Suppressor macrophage treated with lipopolysaccharide for 4 hours (primary cell): ENCODE measurements at regions not wholly inside any gene's neighbourhood (a gene's known extent, or its start where the extent isn't known, plus 50 kb on each side); places are given as distances from the start of the nearest gene placed in this dataset.

Source experiments
- DNase-seq: peaks from one replicate; pipeline ENCODE4 v3.0.0-alpha.2; 2020

DNA sequence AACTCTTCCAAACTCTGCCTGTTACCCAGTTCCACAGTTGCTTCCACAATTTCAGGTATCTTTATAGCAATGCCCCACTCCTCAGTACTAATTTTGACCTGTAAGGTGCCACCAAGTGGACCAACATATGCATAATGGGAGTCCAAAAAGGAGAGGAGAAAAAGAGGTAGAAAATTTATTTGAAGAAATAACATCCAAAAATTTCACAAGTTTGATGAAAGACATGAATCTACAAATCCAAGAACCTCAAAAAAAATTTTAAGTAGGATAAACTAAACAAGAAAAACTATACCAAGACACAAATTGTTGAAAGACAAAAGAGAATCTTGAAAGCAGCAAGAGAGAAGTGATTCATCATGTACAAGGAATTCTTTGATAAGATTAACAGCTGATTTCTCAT, 79.8 kb downstream of the BARX1 start:
- DNase-seq = no peak

DNA sequence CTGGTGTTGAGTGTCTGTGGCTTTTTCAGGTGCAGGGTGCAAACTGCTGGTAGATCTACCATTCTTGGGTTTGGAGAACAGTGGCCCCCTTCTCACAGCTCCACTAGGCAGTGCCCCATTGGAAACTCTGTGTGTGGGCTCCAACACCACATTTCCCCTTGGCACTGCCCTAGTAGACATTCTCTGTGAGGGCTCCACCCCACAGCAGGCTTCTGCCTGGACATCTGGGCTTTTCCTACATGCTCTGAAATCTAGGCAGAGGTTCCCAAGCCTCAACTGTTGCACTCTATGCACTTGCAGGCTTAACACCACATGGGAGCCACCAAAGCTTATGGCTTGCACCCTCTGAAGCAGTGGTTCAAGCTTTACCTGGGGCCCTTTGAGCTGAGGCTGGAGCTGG, 80.9 kb downstream of the BARX1 start:
- DNase-seq = no peak

DNA sequence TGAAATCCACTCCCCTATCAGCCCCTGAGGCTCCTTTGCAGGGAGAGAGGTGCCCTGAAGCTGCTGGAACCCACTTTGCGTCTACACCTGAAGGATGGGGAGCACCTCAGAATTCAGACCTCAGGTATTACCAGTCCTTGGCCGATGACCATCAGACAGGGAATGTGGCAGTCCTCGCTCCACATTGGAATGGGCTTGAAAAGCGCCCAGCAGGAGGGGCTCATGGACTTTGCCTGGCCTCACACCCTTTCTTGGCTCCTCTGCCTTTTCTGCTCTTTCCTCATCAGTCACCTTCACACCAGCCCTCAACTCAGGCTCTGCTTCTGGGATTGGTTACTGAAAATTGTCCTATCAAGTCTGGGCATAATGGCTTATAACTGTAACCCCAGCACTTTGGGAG, 83.9 kb downstream of the BARX1 start:
- no peak for DNase-seq

DNA sequence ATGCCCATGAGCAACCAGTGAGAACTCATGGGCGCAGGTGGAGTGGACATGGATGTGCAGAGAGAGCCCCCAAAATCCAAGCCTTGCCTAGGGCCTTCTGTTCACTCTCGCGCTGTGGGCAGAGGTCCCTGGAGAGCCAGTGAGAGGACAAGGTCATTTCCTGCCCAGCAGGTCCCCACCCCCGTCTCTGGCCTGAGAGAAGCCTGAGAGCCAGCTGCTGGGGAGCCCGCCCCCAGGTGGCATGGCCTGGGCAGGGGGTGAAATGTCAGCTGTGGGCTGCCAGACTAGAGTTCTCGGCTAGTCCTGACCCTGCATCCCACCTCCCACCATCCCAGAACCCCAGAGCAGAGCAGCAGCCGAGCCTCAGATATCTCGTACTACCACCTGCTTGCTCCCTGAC, 85.3 kb downstream of the BARX1 start:
- no peak for DNase-seq

DNA sequence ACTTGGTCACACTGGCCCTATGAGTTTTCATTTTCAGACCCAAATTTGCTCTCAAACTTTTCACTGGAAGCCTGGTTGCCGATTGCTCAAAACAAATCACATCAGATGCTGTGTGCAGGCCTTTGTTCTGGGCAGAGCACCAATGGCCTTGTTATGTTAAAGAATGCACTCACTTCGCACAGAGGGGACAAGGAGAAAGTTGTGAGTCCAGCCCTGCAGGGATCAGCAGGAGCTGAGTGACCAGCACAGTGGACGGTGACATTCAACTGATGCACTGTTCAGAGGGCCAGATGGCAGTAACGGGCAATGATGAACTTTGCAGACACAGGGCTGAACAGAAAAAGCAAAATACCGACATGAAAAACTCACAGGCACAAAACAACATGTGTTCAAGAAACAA, 86.1 kb downstream of the BARX1 start:
- no peak for DNase-seq

DNA sequence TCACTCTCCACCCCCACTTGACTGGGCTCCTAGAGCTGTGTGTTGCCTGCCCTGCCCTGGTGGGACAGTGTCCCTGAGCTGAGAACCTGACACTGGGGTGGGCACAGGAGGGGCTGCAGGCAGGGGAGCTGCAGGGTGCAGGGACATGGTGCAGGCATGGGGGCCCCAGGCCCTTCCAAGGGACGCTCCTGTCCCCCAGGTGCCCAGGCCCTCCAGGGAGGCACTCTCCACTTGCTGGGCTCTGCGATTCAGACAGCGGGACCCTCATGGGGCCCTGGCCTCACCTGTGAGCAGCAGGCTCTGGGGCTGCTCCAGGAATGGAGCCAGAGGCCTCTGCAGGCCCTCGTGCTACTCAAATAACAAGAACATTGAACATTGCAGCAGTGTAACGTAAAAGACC, 89.4 kb downstream of the BARX1 start:
- no peak for DNase-seq

DNA sequence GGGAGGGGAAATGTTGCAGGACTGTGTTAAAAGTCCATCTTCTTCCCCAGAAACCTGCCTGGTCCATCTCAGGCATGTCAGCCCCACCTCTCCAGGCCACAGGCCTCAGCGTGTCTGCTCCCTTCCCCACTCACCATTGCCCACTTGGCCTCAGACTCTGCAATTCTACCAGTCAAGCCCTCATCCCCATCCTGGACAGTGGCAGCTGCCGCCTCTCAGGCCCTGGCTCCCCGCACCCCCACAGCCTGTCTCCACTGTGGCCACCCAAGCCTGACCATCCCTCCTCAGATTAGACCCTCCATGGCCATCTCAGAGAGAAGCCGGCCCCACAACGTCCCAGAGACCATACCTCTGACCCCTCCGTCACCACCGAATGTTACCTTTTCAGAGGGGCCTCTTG, 89.9 kb downstream of the BARX1 start:
- DNase-seq = no peak

DNA sequence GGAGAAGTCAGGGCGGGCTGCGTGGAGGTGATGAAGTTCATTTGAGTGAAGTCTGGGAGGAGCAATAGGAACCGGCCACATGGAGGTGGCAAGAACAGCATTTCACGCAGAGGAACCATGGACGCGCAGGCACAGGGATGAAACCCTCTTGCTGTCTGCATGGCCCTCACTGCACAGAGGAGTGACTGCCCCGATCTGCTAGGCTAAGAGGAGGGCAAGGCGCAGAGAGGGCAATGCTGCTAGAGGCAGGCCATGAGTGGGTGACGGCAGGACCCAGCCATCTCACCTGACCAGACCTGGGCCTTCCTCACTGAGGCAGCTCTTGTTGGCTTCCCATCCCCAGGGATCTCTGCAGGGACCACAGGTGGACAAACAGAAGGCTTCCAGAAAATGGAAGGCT, 90.3 kb downstream of the BARX1 start:
- no peak for DNase-seq

DNA sequence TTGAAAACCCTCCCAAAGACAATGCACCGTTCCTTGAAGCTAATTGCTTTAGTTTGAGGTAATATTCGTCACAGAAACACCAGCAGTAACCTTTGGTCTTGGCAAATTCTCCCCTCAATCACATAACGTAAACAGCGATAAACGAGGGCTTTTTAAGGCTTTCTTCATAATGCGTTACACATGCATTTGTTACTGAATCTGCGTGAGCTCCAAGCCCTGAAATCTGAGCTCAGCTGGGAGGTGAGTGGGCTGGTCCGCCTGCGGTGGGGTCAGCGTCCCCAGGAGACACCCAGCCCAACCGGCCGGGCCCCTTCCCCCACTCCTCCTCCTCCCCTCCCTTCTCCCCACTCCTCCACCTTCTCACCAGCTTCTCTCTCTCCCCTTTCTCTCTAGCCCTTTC, 91.1 kb downstream of the BARX1 start:
- DNase-seq = no peak

DNA sequence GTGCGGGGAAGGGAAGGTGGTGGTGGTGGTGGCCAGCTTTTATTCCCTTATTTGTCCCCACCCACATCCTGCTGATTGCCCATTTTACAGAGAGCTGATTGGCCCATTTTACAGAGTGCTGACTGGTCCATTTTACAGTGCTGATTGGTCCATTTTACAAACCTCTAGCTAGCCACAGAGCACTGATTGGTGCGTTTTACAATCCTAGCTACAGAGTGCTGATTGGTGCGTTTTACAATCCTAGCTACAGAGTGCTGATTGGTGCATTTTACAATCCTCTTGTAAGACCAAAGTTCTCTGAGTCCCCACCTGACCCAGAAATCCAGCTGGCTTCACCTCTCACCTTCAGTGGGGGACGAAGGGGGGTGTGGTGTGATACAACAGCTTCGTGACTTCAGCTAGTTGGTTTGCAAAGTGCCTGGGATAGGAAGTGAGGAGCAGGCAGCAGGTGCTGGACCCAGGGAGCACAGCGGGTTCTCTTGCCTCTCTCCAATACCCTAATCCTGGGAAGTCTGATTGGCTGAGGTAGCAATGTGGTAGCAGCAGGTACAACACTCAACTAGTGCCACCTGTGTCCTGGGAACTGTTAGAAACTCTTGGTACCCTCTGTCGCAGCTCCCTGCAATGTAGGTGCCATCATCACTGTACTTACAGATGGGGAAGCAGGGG, 92.1 kb downstream of the BARX1 start:
- DNase-seq = no peak

DNA sequence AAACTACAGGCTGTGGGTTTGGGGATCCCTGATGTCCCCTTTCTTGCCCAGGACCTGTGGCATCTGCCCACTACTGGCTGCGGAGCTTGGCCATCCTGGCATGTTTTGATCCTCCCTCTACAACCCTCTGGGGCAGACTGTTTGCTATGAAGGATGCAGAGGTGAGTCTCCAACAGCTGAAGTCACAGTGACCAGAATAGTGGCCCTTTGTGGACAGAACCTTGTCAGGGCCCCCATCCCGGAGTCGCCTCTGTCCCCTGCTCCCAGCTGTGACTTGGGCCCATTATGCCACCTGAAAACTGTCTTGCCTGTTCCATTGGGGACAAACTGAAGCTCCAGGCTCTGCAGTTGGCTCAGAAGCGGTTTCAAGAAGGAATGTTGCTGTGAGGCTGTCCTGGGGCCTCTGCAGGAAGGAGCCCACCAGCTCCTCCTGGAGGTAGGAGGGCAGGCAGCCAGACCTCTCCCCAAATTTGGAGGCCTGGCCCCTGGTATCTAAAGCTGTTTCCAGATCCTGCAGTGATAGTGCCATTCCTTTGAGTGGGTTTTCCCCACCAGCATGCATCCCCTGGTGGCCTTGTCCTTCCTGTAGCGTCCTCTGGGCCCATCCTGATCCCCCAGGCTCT, 93.3 kb downstream of the BARX1 start:
- no peak for DNase-seq

DNA sequence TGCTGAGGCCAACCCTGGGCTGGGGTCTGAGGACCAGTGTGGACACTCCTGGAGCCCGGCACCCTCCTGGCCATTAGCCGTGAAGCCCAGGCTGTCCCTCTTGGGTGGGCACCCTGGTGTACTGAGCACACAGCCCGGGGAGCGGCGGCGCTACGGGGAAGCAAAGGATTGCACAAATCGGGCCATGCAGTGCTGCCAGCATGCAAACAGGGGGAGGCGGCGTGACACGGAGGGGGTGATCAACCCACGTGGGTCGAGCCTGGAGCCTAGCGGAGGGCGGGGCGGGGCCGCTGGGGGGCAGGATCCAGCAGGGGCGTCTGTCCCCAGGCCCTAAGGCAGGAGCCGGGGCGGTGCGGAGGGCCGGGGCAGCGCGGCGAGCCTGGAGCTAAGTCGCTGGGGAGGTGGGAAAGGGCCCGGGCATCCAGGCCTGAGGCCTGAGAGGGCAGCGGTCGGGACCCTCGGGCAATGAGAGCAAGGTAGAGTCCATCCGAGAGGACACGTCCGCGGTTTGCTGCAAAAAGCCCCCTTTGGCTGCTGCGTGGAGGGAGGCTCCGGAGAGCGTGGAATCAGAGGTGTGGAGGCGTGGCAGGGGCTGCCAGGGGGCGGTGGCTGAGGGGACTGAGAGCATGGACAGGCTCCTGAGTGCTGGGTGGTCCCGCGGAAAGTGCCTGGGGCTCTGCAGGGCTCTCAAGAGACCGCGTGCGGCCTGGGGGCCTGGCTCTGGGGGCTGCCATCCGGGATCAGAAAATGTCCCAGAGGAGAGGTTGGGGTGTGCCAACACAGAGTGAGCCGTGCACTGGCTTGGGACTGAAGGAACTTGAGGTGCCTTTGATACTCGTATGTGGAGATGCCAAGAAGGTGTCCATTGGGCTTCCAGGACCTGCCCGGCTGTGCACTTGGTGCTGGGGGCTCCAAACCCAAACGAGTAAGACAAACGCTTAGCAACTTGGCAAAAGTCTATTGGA, 94.2 kb downstream of the BARX1 start:
- no peak for DNase-seq

DNA sequence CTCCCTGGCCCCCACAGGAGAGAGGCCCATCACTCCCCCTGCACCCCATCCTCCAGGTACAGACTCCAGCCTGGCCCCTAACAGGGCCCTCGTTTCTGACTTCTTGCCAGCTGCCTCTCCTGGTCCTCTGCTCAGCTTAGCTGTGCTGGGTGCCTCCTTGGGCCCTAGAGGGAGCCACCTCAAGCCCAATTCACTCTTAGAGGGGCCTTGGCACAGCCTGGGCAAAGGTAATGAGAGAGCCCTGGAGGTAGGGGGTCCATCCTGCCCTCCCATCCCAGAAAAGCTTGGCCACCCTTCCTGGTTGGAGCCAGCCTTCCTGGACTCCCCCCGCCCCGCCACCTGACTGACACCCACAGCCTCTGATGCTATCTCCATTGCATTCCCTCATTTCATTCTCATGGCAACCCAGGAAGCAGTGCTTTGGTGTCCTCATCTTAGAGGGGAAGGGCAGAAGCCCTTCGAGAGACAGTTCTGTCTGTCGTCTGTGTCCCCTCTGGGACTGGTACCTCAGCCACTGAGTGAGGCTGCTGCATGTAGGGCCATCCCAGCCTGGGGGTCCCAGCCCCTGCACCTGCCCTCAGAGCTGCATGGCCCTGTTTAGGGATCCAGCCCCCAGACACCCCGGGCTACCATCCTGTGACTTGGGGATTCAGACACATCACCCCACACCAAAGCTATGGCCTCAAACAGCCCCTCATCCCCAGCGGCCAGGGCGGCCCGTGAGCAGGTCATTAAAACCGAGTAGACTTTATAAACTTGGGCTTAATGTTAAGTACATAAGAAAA, 95.5 kb downstream of the BARX1 start:
- no peak for DNase-seq

DNA sequence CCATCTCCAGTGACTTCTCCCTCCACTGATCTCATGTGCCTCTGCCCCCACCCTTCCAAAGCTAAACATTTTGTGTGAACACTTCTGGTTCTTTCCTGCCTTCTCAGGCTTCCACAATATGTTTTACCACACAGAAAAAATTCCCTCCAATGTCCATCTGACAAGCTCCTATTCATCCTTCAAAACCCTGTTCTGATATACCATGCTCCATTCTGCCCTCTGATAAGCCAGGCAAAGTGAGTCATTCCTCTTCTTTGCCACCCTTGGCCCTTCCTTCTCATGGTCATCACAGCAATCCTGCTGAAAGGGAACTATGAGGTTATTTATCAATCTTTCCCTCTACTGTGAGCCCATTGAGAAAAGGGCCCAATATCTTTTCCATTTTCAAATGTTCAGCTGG, 97.6 kb downstream of the BARX1 start:
- DNase-seq = no peak

DNA sequence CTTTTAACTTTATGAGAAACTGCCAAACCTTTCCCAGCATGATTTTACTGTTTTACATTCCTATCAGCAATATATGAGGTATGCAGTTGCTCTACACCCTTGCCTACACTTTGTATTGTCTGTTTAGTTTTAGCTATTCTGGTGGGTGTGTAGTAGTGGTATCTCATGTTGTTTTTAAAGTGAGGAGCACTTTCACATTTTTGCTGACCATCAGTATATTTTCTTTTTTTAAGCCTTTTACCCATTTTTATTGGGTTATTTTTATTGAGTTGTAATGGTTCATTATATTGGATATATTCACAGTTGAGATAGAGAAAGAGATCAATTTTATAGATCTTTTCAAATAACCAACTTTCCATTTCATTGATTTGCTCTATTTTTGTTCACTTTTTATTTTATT, 102.4 kb downstream of the BARX1 start:
- no peak for DNase-seq

DNA sequence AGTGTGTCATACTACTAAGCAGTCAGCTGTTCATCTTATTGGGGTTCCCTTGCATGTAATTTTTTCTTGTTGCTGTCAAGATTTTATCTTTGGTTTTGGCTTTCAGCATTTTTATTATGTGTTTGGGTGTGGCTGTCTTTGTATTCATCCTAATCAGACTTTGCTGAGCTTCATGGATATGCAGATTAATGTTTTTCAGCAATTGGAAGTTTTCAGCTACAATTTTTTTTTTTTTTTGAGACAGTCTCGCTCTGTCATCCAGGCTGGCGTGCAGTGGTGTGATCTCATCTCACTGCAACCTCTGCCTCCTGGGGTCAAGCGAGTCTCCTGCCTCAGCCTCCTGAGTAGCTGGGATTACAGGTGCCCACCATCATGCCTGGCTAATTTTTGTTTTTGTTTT, 108.8 kb downstream of the BARX1 start:
- no peak for DNase-seq

DNA sequence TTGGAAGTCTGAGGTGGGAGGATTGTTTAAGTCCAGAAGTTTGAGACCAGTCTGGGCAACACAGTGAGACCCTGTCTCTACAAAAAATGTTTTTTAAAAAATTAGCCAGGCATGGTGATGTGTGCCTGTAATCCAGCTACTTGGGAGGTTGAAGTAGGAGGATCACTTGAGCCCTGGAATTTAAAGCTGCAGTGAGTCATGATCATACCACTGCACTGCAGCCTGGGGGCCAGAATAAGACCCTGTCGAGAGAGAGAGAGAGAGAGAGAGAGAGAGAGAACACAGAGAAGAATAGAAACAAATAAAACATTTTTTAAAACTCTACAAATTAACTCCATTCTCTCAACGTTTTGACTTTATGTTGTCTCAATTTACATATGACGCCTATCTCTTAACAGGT, 111.8 kb downstream of the BARX1 start:
- no peak for DNase-seq

DNA sequence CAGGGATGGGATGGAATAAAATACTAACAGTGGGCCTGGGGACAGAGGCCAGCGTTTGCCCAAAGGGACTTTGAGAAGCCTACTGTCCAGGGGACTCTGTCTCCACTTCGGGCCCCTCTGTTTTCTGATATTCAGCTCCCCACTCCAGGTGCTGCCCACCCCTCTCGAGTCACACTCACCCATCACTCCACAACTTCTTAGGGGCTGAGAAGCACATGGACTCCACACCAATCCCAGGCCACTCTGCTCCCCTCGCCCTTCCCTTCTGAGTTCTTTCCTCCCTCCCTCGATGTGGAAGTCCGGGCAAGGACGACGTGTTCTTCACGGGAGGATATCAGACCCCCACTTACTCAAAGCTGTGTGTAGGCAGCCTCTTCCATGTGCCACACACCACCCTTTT, 124.5 kb downstream of the BARX1 start:
- DNase-seq = no peak

DNA sequence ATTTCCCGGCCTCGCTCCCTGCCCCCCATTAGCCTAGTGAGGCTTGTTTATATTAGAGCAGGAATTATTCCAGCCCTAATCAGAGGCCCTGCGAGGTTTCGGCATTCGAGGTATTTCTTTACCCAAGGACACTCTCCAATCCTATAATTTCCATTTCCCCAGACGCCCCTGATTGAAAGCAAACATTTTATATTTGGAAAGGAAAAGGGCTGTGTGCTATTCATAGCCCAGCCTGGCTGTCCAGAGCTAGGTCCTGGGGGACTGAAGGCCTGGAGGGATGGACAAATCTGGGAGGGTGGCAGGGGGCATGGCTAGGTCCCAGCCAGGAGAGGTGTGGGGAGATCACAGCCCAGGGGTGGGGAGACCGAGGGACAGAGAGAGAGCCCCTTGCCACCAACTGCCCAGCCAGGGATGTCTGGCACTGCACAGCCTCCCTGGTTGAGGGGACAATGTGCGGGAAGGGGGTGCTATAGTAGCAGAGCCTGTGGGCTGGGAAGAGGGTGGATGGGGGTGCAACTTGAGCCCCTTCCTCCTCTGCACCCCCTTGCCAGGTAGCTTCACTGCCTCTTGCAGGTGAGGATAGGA, 125.1 kb downstream of the BARX1 start:
- DNase-seq = no peak

DNA sequence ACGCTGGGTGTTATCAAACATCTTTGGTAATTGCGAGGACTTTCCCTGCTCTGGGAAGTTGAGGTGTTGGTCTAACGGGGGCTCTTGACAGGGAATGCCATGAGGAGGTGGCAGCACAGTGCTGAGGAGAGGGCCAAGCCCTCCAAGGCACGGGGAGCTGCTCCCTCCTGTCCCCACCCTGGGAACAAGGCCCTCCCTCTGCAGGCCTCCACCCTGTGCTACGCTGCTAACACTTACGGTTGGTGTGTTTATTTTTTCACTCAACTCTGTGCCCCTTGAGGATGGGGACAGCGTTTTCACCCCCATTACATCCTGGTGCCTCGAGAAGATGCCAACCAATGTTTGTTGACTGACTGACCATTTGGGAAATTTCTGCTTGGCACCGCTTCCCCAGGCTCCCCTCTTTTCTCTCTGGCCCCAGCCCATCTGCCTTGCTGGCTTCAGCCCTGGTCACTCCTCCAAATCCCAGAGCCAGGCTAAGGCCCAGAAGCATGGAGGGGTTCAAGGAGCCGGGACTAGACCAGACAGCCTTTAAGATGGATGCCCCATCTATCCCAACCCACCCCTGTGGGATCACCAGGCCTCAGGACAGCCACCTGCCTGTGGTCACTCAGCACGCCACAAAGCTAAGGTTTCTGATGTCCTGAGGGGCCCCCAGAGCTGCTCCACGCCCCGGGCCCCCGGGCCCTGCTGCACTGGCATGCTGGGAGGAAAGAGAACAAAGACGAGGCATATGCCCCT, 125.7 kb downstream of the BARX1 start:
- no peak for DNase-seq

DNA sequence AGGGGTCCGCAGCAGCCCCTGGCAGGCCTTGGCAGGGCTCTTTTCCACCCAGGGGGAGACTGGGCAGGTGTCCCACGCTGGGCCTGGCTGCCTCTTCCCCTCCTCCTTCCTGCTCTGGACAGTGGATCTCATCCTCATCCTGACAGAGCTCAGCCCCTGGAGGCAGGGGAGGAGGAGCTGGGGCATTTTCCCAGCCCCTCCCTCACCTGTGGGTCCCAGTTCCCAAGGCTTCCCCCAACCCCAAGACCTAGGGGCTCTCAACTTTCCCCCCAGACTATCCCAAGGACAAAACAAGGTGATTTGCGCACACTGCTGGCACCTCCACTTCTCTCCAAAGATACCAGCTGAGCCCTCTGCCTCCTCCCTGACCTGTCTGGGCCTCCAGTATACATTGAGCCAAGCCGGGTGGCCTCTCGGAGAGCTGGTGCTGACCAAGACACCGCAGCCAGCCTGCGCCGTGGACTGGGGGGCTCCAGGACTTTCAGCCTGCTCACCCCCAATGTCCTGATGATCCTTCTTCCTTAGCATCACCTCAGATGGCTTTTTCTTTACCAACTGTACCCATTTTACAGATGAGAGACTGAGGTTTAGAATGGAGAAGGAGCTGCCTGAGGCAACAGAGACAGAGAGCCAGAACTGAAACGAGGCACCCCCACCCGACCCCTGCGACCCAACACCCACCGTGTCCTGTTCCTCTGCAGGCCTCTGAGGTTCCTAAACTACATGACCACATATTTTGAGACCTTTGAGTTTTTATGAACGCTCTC, 126.6 kb downstream of the BARX1 start:
- DNase-seq = no peak
